ENCODE measurements at regions not wholly inside any gene's neighbourhood (a gene's known extent, or its start where the extent isn't known, plus 50 kb on each side); places are given as distances from the start of the nearest gene placed in this dataset.

DNA sequence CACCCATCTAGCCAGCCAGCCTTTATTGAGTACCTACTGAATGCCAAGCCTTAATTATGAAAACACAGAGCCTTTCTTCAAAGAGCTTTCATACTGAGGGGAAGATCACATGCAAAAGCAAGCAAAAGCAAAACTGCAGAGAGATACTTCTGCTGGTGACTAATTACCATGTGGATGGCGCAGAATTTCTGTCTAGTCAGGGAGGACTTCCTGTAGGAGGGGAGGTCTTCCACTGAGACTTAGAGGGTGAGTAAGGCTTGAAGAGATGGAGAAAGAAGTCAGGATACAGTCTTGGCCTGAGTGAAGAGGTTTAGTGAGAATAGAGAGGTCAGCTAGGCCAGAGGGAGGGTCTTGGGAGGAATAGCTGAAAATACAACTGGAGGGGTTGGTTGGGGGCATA lies 53.9 kb upstream of the CCL2 start:
- no peak for DNase-seq (ENCODE audit: low read depth in 1 of 2, low spot score in 1 of 2)

DNA sequence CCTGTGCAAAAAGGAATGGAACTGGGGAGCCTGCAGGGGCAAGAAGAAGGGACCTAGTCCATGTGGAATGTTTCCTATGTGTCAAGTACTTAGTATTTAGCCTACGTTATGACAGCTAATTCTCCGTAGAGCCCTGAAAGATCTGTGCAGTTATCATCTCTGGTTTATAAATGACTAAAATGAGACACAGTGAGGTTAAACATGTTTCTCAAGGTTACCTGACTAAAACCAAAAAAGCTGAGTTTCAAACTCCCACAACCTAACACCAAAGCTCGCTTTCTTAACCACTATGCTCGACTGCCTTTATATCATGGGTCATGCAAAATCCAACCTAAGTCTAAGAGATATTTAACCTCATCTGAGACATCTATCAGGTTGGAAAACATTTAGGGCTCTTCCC lies 53.3 kb upstream of the CCL2 start:
- no peak for DNase-seq (ENCODE audit: low read depth in 1 of 2, low spot score in 1 of 2)

DNA sequence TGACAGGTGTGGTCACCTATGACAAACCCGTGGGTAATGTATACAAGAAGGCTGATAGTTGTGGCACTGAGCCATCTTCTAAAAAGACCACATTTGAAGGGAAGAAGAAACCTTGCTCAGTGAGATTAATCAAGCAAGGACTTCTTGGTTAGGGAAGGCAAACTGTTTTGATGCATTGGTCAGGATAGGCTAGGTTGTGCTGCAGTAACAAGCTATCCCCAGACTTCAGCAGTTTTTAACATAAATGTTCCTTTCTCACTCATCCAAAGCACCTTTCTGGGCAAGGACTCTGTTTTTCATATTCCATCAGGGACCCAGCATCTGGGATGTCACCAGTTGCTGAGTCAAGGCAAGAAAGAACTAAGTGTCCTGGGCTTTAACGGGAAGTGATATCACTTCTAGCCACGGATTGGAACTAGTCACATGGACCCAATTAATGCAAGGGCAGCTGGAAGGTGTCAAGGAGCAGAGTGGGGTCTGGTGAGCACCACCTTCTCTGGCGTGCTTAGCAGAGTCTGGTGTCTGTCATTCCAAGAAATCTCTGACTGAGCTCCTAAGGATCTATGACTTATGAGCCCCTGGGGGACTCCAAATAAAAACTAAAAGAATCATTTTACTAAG lies 52.0 kb upstream of the CCL2 start:
- no peak for DNase-seq (ENCODE audit: low read depth in 1 of 2, low spot score in 1 of 2)

- DNase-seq (ENCODE audit: low read depth in 1 of 2, low spot score in 1 of 2): no peak
These were observed 50.7 kb upstream of the CCL2 start for GRCh38 chr17:34204402-34204801.

Data from activated CD4-positive, alpha-beta T cell treated with anti-CD3 and anti-CD28 coated beads, Interleukin-2, amount 50 U/mL, for 24 hours (primary cell).